ENCODE measurements at regions not wholly inside any gene's neighbourhood (a gene's known extent, or its start where the extent isn't known, plus 50 kb on each side); places are given as distances from the start of the nearest gene placed in this dataset.
"Not testable (repeated sequence)": the region's sequence is repeated elsewhere in the genome, so short reads cannot be mapped to it uniquely, and the experiment has no call there.

- in situ Hi-C loops (cut with MboI; ENCODE audit: low sequenced_read_pairs) = no loop called here
Observed at GRCh38 chr7:55299273-55299967, 65.7 kb upstream of the LANCL2 start.

- in situ Hi-C loops (cut with MboI; ENCODE audit: low sequenced_read_pairs) = no loop called here
Observed at GRCh38 chr7:55303220-55303619, 61.9 kb upstream of the LANCL2 start.

- in situ Hi-C loops (cut with MboI; ENCODE audit: low sequenced_read_pairs) = no loop called here
Observed at GRCh38 chr7:55304018-55304762, 60.9 kb upstream of the LANCL2 start.

GRCh38 chr7:55305135-55305534 lies 60.0 kb upstream of the LANCL2 start:
- in situ Hi-C loops (cut with MboI; ENCODE audit: low sequenced_read_pairs) = no loop called here

GRCh38 chr7:55306331-55306730 lies 58.8 kb upstream of the LANCL2 start:
- in situ Hi-C loops (cut with MboI; ENCODE audit: low sequenced_read_pairs) = no loop called here

- in situ Hi-C loops (cut with MboI; ENCODE audit: low sequenced_read_pairs) = no loop called here
Observed at GRCh38 chr7:55307123-55307916, 57.8 kb upstream of the LANCL2 start.

GRCh38 chr7:55308186-55308929 lies 56.8 kb upstream of the LANCL2 start:
- in situ Hi-C loops (cut with MboI; ENCODE audit: low sequenced_read_pairs) = no loop called here

GRCh38 chr7:55309040-55309991 lies 55.8 kb upstream of the LANCL2 start:
- in situ Hi-C loops (cut with MboI; ENCODE audit: low sequenced_read_pairs) = no loop called here

GRCh38 chr7:55310287-55311025 lies 54.7 kb upstream of the LANCL2 start:
- in situ Hi-C loops (cut with MboI; ENCODE audit: low sequenced_read_pairs) = no loop called here

- in situ Hi-C loops (cut with MboI; ENCODE audit: low sequenced_read_pairs) = not testable (repeated sequence)
Observed at GRCh38 chr7:55311892-55312291, 53.2 kb upstream of the LANCL2 start.

GRCh38 chr7:55313671-55314070 lies 51.5 kb upstream of the LANCL2 start:
- in situ Hi-C loops (cut with MboI; ENCODE audit: low sequenced_read_pairs) = not testable (repeated sequence)

- in situ Hi-C loops (cut with MboI; ENCODE audit: low sequenced_read_pairs) = no loop called here
Observed at GRCh38 chr7:55314967-55315366, 50.2 kb upstream of the LANCL2 start.

Data from hTERT RPE-1 (cell line).